ENCODE measurements at regions not wholly inside any gene's neighbourhood (a gene's known extent, or its start where the extent isn't known, plus 50 kb on each side); places are given as distances from the start of the nearest gene placed in this dataset.

- H3K27me3 ChIP-seq: no peaks in the 10 kb centered on the region
- no peaks in the 10 kb centered on the region for H3K4me1 ChIP-seq
- WGBS, 2 donors: 100% methylated on average over 1 of the region's 1 CpG
- no peaks in the 10 kb centered on the region for H3K9me3 ChIP-seq
- no peak overlapping the region for H3K27ac ChIP-seq
- no peak for DNase-seq
- intact Hi-C loops (cut with DNase I; ENCODE audit: low total_unique reads): no loop called here
- no peak overlapping the region for H3K4me3 ChIP-seq
- no peaks in the 10 kb centered on the region for H3K36me3 ChIP-seq (ENCODE audit: low read depth, missing control alignments)
- TF ChIP-seq POLR2A (IDR thresholded peaks at IDR 0.05) (no peak), CTCF (IDR thresholded peaks at IDR 0.05) (no peak)
These were observed 56.2 kb upstream of the VEPH1 start for GRCh38 chr3:157559401-157559800.

Small RNA genes in the stretch of these regions (small RNA-seq; reads per million reads assigned to genes)
- 0 reads per million in 2 donors for gene RN7SKP46

Measured in testis (tissue), 2 donors.